ENCODE measurements at regions not wholly inside any gene's neighbourhood (a gene's known extent, or its start where the extent isn't known, plus 50 kb on each side); places are given as distances from the start of the nearest gene placed in this dataset.
"Not testable (repeated sequence)": the region's sequence is repeated elsewhere in the genome, so short reads cannot be mapped to it uniquely, and the experiment has no call there.

- DNase-seq = no peak
Measured at GRCh38 chr20:53800883-53801604, 207.4 kb upstream of the ZNF217 start.

DNA sequence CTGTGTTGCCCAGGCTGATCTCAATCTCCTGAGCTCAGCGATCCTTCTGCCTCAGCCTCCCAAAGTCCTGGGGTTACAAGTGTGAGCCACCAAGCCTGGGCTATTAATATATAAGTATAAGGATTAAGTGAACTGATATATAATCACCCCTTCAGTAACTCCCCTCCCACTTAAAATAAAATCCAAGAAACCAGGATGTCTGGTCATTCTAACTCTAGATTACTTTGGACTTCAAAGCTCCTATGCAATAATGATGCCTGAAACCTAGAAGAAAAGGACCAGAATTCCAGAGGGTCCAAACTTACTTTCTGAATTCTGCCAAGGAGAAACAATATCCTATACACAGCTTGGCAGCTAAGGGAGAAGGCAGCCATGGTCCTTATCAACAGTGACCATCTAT lies 206.8 kb upstream of the ZNF217 start:
- DNase-seq = no peak

- no peak for DNase-seq
Measured at GRCh38 chr20:53797085-53797484, 203.4 kb upstream of the ZNF217 start.

GRCh38 chr20:53795170-53795569 lies 201.5 kb upstream of the ZNF217 start:
- DNase-seq = no peak

- DNase-seq = no peak
Measured at GRCh38 chr20:53794529-53795115, 201.0 kb upstream of the ZNF217 start.

- DNase-seq = no peak
Measured at GRCh38 chr20:53793783-53794383, 200.2 kb upstream of the ZNF217 start.

- DNase-seq = no peak
Measured at GRCh38 chr20:53792946-53793536, 199.4 kb upstream of the ZNF217 start.

DNA sequence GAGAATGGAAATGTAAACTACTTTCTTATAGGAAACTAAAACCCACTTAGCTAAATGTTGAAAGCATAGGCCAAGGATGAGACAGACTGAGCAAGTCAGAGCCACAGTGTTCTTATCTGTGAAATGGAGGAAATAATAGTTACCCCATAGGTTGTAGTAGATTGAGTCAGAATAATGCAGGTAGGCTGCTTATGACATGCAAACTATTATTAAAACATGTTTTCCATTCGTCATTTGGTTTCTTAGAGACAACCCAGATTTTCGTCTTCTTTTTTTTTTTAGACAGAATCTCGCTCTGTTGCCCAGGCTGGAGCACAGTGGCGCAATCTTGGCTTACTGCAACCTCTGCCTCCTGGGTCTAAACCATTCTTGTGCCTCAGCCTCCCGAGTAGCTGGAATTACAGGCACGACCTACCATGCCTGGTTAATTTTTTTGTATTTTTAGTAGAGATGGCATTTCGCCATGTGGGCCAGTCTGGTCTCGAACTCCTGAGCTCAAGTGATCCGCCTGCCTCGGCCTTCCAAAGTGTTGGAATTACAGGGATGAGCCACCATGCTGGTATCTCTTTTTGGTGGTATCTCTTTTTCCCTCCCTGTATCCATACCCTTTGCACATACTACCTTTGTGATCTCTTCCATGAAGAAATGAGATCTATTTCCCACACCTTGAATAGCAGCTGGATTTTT lies 196.5 kb upstream of the ZNF217 start:
- no peak for DNase-seq

- DNase-seq = no peak
Measured at GRCh38 chr20:53788253-53789022, 194.8 kb upstream of the ZNF217 start.

GRCh38 chr20:53787491-53787931 lies 193.9 kb upstream of the ZNF217 start:
- not testable (repeated sequence) for DNase-seq

GRCh38 chr20:53786445-53787267 lies 193.0 kb upstream of the ZNF217 start:
- no peak for DNase-seq

- no peak for DNase-seq
Measured at GRCh38 chr20:53786071-53786444, 192.4 kb upstream of the ZNF217 start.

DNA sequence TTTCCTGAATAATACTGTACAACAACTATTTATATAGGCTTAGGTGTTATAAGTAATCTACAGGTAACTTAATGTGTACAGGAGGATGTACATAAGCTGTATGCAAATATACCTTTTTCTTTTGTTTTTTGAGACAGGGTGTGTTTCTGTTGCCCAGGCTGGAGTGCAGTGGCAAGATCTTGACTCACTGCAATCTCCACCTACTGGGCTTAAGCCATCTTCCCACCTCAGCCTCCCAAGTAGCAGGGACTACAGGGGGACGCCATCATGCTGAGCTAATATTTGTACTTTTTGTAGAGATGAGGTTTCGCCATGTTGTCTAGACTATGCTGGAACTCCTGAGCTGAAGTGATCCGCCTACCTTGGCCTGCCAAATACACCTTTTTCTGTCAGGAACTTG lies 191.7 kb upstream of the ZNF217 start:
- DNase-seq = no peak

DNA sequence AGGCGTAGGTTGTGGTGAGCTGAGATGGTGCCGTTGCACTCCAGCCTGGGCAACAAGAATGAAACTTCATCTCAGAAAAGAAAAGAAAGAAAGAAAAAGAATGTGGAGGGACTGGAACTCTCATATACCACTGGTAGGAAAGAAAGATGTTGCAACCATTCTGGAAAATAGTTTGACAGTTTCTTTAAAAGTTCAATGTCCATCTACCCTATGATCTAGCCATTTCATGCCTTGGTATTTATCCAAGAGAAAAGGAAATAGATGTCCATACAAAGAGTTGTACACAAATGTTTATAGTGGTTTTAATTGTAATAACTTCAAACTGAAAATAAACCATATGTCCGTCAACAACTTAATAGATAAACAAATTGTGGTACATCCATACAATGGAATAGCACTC lies 190.1 kb upstream of the ZNF217 start:
- DNase-seq = no peak

- DNase-seq = no peak
Measured at GRCh38 chr20:53782612-53783246, 189.1 kb upstream of the ZNF217 start.

DNA sequence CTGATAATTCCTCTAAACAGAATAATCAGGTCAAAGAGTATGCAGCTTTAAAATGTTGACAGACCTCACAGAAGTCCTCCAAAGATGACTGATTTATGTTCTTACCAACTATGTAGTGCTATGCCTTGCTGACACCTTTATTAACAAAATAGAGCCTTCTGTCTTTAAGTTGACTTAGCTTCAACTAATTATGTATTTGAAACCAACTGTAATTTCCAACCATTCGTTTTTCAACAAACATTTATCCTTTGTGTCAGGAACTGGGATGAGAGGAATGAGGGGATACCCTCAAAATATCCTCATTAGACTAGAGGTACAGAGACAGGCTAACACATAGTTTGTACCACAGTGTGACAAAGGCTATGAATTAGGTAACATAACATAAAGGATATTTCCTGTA lies 186.2 kb upstream of the ZNF217 start:
- DNase-seq = no peak

DNA sequence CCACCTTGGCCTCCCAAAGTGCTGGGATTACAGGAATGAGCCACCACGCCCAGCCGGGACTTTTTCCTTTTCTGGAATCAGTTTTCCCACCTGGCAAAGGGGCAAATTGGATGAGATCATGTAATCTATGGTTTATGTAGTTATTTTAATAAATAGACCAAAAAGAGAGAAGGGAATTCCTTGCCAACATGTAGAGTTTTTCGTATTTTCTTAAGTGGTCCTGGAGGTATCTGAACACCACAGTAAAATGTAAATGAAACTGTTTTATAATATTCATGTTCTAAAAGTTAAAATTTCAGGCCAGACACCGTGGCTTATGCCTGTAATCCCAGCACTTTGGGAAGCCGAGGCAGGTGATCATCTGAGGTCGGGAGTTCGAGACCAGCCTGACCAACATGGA lies 185.1 kb upstream of the ZNF217 start:
- no peak for DNase-seq

DNA sequence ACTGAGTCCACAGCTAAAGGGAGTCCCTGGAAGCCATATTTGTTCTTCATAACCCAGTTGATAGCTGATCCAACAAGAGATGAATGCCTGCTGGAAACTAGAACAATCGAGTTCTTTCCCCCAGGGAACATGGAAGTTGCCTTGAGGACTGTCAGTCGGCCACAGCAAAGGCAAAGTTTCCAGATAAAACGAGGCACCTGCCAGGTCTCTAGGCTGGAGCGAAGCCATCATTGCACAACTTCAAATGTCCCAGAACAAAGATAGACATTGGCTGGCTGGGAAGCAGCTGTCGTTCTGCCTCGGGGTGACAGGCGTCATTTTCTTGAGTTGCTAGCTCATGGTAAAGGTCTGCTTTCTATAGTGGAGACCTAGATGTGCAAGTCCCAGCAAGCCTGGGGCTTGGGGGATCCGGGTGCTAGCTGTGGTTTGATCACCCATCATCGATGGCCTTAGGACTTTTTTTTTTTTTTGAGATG lies 184.4 kb upstream of the ZNF217 start:
- no peak for DNase-seq

DNA sequence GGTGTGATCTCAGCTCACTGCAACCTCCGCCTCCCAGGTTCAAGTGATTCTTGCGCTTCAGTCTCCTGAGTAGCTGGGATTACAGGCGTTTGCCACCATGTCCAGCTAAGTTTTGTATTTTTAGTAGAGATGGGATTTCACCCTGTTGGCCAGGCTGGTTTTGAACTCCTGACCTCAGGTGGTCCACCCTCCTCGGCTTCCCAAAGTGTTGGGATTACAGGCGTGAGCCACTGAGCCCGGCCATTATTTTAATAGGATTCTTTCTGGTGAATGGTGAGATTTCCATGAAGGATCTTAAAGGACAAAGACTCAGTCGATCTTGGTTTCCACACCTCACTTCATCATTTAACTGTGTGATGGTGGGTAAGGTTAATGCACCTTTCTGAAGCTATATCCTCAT lies 183.8 kb upstream of the ZNF217 start:
- not testable (repeated sequence) for DNase-seq

- DNase-seq = no peak
Measured at GRCh38 chr20:53776858-53777257, 183.2 kb upstream of the ZNF217 start.
